MM.1S (cell line): ENCODE measurements at regions not wholly inside any gene's neighbourhood (a gene's known extent, or its start where the extent isn't known, plus 50 kb on each side); places are given as distances from the start of the nearest gene placed in this dataset.

Experiments
- CTCF ChIP-seq: fragments of 300-600 bp; sonication (generic); IDR thresholded peaks from 2 replicates; pipeline ENCODE4 v1.5.1; 2016; ENCODE audit warnings: antibody characterized with exemption, low read length, mixed read lengths
- EZH2 ChIP-seq: fragments of 300-600 bp; sonication (generic); optimal IDR thresholded peaks from 2 replicates; pipeline ENCODE3; 2017; ENCODE audit warnings: low read depth, mild to moderate bottlenecking, antibody characterized with exemption, low read length, mixed read lengths
- EZH2phosphoT487 ChIP-seq: fragments of 300-600 bp; sonication (generic); IDR thresholded peaks from 2 replicates; pipeline ENCODE4 v1.6.1; 2018; ENCODE audit warnings: antibody characterized with exemption, low read length

DNA sequence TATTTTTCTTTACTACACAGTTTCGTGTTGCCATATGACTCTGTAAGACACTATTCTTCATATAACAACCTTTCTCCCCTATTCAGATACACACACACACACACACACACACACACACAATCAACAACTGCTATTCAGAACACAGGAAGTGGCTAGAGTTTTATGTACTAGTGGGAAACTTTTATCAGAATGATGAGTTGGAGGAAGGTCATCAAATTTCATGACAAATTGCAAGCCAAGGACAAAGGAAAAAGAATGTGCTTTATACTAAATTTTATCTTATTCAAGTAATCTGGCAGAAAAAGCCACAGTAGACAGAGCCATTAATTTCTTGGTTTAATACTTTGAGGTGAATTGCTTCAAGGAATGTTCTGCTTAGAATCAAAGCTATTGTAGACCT lies 899.8 kb downstream of the ROBO2 start:
- no peak for TF ChIP-seq CTCF
- no peak for TF ChIP-seq EZH2phosphoT487
- TF ChIP-seq EZH2, result no peak
